Nephron progenitor cell (in vitro differentiated cells): ENCODE measurements at regions not wholly inside any gene's neighbourhood (a gene's known extent, or its start where the extent isn't known, plus 50 kb on each side); places are given as distances from the start of the nearest gene placed in this dataset.
"Not testable (repeated sequence)": the region's sequence is repeated elsewhere in the genome, so short reads cannot be mapped to it uniquely, and the experiment has no call there.

Experiments used
- DNase-seq: peaks from one replicate; pipeline ENCODE4 v3.0.0; 2021
- H3K27ac Mint-ChIP-seq: 2 replicates; pipeline ENCODE4 v1.8.0; 2021; ENCODE audit warnings: mild to moderate bottlenecking, moderate library complexity, mixed read lengths
- H3K27me3 Mint-ChIP-seq: 2 replicates; pipeline ENCODE4 v1.8.0; 2021; ENCODE audit warnings: mild to moderate bottlenecking, low read depth, mixed read lengths; ENCODE audit not compliant: poor library complexity
- H3K36me3 Mint-ChIP-seq: 2 replicates; pipeline ENCODE4 v1.8.0; 2021; ENCODE audit warnings: low read depth, mixed read lengths
- H3K4me1 Mint-ChIP-seq: 2 replicates; pipeline ENCODE4 v1.8.0; 2021; ENCODE audit warnings: mixed read lengths
- H3K4me3 Mint-ChIP-seq: 2 replicates; pipeline ENCODE4 v1.8.0; 2021; ENCODE audit warnings: mild to moderate bottlenecking, moderate library complexity, mixed read lengths
- H3K9me3 Mint-ChIP-seq: 2 replicates; pipeline ENCODE4 v1.8.0; 2021; ENCODE audit warnings: mild to moderate bottlenecking, moderate library complexity, mixed read lengths
- CTCF ChIP-seq: fragments of 200-600 bp; sonication (generic); IDR thresholded peaks from 2 replicates; pipeline ENCODE4 v1.5.0; 2021; ENCODE audit warnings: antibody characterized with exemption

GRCh38 chr7:69537691-69538090 is 60.6 kb upstream of the AUTS2 start:
- TF ChIP-seq CTCF = no peak
- no peak for DNase-seq
- Mint-ChIP-seq H3K9me3 (peaks cover 5% of the 10 kb centered on the region), H3K36me3 (no peaks in the 10 kb centered on the region), H3K27ac (no peak overlapping the region), H3K27me3 (peaks cover 14% of the 10 kb centered on the region), H3K4me1 (peaks cover 16% of the 10 kb centered on the region), H3K4me3 (no peak overlapping the region)

GRCh38 chr7:69539531-69539930 is 58.7 kb upstream of the AUTS2 start:
- DNase-seq = no peak
- Mint-ChIP-seq H3K27ac (no peak overlapping the region), H3K27me3 (peaks cover 8% of the 10 kb centered on the region), H3K9me3 (peaks cover 5% of the 10 kb centered on the region), H3K4me3 (no peak overlapping the region), H3K36me3 (no peaks in the 10 kb centered on the region), H3K4me1 (peaks cover 12% of the 10 kb centered on the region)
- TF ChIP-seq CTCF = no peak

- H3K4me3 Mint-ChIP-seq = no peak overlapping the region
- peaks cover 6% of the 10 kb centered on the region for H3K4me1 Mint-ChIP-seq
- no peak for TF ChIP-seq CTCF
- peaks cover 5% of the 10 kb centered on the region for H3K9me3 Mint-ChIP-seq
- peaks cover 7% of the 10 kb centered on the region for H3K27me3 Mint-ChIP-seq
- DNase-seq = no peak
- H3K27ac Mint-ChIP-seq = no peak overlapping the region
- no peaks in the 10 kb centered on the region for H3K36me3 Mint-ChIP-seq
Measured at GRCh38 chr7:69540287-69540686, 58.0 kb upstream of the AUTS2 start.

- H3K36me3 Mint-ChIP-seq, DNase-seq, H3K4me1 Mint-ChIP-seq, H3K9me3 Mint-ChIP-seq, H3K4me3 Mint-ChIP-seq, H3K27ac Mint-ChIP-seq: not testable (repeated sequence)
- peaks cover 10% of the 10 kb centered on the region for H3K27me3 Mint-ChIP-seq
Measured at GRCh38 chr7:69541779-69542432, 56.4 kb upstream of the AUTS2 start.

- H3K4me3 Mint-ChIP-seq = no peak overlapping the region
- H3K36me3 Mint-ChIP-seq = no peaks in the 10 kb centered on the region
- H3K9me3 Mint-ChIP-seq = peaks cover 5% of the 10 kb centered on the region
- TF ChIP-seq CTCF = no peak
- peaks cover 6% of the 10 kb centered on the region for H3K27me3 Mint-ChIP-seq
- peaks cover 15% of the 10 kb centered on the region for H3K4me1 Mint-ChIP-seq
- no peak for DNase-seq
- no peak overlapping the region for H3K27ac Mint-ChIP-seq
Measured at GRCh38 chr7:69545175-69545574, 53.1 kb upstream of the AUTS2 start.
